ENCODE measurements at regions not wholly inside any gene's neighbourhood (a gene's known extent, or its start where the extent isn't known, plus 50 kb on each side); places are given as distances from the start of the nearest gene placed in this dataset.

- Histone ChIP-seq H3K4me3 (no peak overlapping the region), H3K27me3 (replicated peaks; ENCODE audit: insufficient read depth) (no peaks in the 10 kb centered on the region), H3K9me3 (peaks cover 19% of the 10 kb centered on the region), H3K4me1 (ENCODE audit: control insufficient read depth in 1 of 2, low read depth in 2 of 2) (peaks cover 0 to 8% of the 10 kb centered on the region in 2 donors), H3K36me3 (no peaks in the 10 kb centered on the region), H3K27ac (no peak overlapping the region)
- no peak for DNase-seq (ENCODE audit: low spot score)
- no peak for ATAC-seq (ENCODE audit: insufficient number of reproducible peaks, low FRiP score, low read depth)
- TF ChIP-seq CTCF (IDR thresholded peaks at IDR 0.05) = no peak
Measured at GRCh38 chr6:155645325-155645724, 189.7 kb upstream of the NOX3 start.

GRCh38 chr6:155641603-155642002, 186.0 kb upstream of the NOX3 start:
- Histone ChIP-seq H3K4me1 (ENCODE audit: control insufficient read depth in 1 of 2, low read depth in 2 of 2) (no peaks in the 10 kb centered on the region), H3K27ac (no peak overlapping the region), H3K36me3 (no peaks in the 10 kb centered on the region), H3K27me3 (replicated peaks; ENCODE audit: insufficient read depth) (no peaks in the 10 kb centered on the region), H3K9me3 (peaks cover 19% of the 10 kb centered on the region), H3K4me3 (no peak overlapping the region)
- DNase-seq (ENCODE audit: low spot score) = no peak
- TF ChIP-seq CTCF (IDR thresholded peaks at IDR 0.05) = no peak
- ATAC-seq (ENCODE audit: insufficient number of reproducible peaks, low FRiP score, low read depth) = no peak

- ATAC-seq (ENCODE audit: insufficient number of reproducible peaks, low FRiP score, low read depth) = no peak
- DNase-seq (ENCODE audit: low spot score) = no peak
- Histone ChIP-seq H3K27me3 (replicated peaks; ENCODE audit: insufficient read depth) (no peaks in the 10 kb centered on the region), H3K4me1 (ENCODE audit: control insufficient read depth in 1 of 2, low read depth in 2 of 2) (no peaks in the 10 kb centered on the region), H3K9me3 (peaks cover 19% of the 10 kb centered on the region), H3K27ac (no peak overlapping the region), H3K36me3 (no peaks in the 10 kb centered on the region), H3K4me3 (no peak overlapping the region)
- TF ChIP-seq CTCF (IDR thresholded peaks at IDR 0.05) = no peak
Measured at GRCh38 chr6:155638200-155638599, 182.6 kb upstream of the NOX3 start.

GRCh38 chr6:155635416-155635815, 179.8 kb upstream of the NOX3 start:
- H3K4me1 ChIP-seq (ENCODE audit: control insufficient read depth in 1 of 2, low read depth in 2 of 2) = no peaks in the 10 kb centered on the region
- no peaks in the 10 kb centered on the region for H3K9me3 ChIP-seq
- no peaks in the 10 kb centered on the region for H3K36me3 ChIP-seq
- no peaks in the 10 kb centered on the region for H3K27me3 ChIP-seq (replicated peaks; ENCODE audit: insufficient read depth)
- TF ChIP-seq CTCF (IDR thresholded peaks at IDR 0.05) = no peak
- H3K4me3 ChIP-seq = no peak overlapping the region
- H3K27ac ChIP-seq = no peak overlapping the region
- ATAC-seq (ENCODE audit: insufficient number of reproducible peaks, low FRiP score, low read depth) (no peak), DNase-seq (ENCODE audit: low spot score) (no peak)

GRCh38 chr6:155630085-155630484, 174.4 kb upstream of the NOX3 start:
- ATAC-seq (ENCODE audit: insufficient number of reproducible peaks, low FRiP score, low read depth) (no peak), DNase-seq (ENCODE audit: low spot score) (no peak)
- Histone ChIP-seq H3K4me3 (no peak overlapping the region), H3K9me3 (no peaks in the 10 kb centered on the region), H3K36me3 (no peaks in the 10 kb centered on the region), H3K4me1 (ENCODE audit: control insufficient read depth in 1 of 2, low read depth in 2 of 2) (no peaks in the 10 kb centered on the region), H3K27me3 (replicated peaks; ENCODE audit: insufficient read depth) (no peaks in the 10 kb centered on the region), H3K27ac (no peak overlapping the region)
- no peak for TF ChIP-seq CTCF (IDR thresholded peaks at IDR 0.05)

Measured in thoracic aorta (tissue), 2 donors.